GM08714 (cell line): ENCODE measurements at regions not wholly inside any gene's neighbourhood (a gene's known extent, or its start where the extent isn't known, plus 50 kb on each side); places are given as distances from the start of the nearest gene placed in this dataset.

Experiments
- H3K4me3 ChIP-seq: fragments of 200-500 bp; sonication (Bioruptor generic); 2 replicates; pipeline ENCODE4 v1.5.1; 2014; ENCODE audit warnings: mild to moderate bottlenecking, low read length, inconsistent platforms
- ZNF274 ChIP-seq: IDR thresholded peaks from 2 replicates; pipeline ENCODE4 v1.6.1; 2012; ENCODE audit warnings: mild to moderate bottlenecking, low read depth, low read length

DNA sequence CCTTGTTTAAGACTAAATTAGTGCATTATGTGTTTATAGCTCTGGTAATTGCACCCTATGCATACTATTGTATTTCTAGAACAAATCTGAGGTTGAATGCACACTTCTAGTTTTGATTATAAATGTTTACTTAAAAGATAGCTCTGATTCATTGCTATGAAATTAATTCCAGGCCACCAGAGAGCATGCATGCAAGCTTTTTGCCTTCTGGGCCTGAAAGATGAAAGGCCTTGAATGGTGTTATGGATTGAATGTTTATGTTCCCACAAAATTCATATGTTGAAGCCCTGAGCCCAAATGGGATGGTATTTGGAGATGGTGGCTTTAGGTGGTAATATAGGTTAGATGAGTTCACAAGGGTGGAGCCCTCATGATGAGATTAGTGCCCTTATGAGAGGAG is 695.0 kb upstream of the MAP3K7 start:
- no peak overlapping the region for H3K4me3 ChIP-seq
- TF ChIP-seq ZNF274, result no peak

DNA sequence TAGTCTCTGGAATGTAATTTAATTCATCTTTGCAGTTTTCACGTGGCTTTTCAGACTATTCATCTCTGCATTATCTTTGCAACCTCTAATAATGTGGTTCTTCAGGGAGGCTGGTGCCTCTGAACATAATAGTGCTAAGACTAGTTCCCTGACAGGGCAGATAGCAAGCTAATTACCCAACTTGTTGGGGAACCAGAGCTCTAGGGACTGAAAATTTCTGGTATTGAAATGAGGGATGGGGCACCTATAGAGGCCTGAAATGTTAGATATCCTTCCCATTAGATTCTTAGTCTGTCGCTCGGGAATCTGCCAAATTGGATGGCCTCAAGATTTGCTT is 693.6 kb upstream of the MAP3K7 start:
- no peak for TF ChIP-seq ZNF274
- H3K4me3 ChIP-seq, result no peak overlapping the region

DNA sequence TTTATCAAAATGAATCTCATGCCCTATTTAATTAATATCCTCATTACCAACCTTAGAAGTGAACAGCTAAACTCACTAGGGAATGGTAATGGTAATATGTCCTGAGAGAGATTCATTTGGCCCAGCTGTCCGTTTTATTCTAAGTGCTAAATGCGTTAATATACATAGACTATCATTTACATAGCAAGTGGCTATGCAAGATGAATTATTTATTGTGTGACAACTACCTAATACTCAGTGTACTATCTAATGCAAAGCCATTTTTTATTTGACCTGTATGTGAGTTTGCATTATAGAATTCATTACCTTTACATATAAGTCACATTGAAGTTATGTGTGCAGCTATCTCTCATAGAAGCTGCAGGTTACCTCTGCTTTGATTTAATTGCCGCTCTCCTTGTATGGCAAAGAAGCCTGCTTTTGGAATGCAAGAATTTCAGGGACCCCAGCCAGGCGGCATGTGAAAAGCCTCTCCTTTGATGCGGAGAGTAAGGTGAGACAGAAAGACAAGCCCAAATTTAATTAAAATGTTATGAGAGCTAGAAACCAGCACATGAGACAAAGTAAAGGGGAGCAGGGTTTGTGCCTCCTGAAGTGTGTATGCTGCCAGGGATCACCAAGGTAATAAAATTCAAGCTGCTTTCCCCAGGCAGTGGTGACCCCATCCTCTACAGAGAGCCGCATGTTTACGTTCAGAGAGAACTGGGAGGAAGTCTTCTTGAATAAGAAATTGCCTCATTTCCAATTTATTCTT is 693.0 kb upstream of the MAP3K7 start:
- H3K4me3 ChIP-seq, result no peak overlapping the region
- TF ChIP-seq ZNF274, result no peak

DNA sequence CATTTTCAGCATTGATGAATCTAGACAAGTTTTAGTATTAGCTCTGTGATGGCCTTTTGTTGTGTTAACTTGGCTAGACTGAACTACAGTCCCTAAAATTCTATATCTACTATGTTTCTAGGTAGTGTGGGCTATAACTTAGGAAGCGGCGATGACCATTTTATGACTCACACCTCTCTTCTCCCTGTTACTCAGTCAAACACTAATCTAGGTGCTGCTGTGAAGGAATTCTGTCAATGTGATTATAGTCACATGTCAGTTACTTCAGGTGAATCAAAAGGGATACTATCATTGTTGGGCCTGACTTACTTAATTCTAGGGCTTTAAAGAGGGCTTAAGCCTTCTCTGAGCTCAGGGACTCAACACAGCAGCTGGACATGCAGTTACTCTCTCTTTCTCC is 691.5 kb upstream of the MAP3K7 start:
- H3K4me3 ChIP-seq, result no peak overlapping the region
- no peak for TF ChIP-seq ZNF274

DNA sequence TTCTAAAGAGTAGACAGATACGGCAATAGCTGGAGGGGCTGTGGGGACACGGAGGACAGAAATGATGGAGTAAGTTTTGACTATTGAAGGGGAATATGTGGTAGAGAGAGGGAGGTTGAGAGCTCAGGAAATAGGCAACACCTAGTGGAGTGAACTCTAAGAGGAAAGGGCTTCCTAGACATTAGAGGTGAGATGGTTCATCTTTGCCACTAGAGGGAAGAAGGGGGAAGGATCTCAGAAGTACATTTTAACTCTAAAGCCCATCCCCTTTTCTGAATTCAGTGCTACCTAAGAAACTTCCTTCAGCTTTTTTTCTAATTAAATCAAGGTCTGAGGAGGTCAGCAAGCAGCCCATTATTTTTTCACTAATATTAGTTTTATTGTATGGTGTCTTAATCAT is 689.4 kb upstream of the MAP3K7 start:
- TF ChIP-seq ZNF274, result no peak
- H3K4me3 ChIP-seq, result no peak overlapping the region

DNA sequence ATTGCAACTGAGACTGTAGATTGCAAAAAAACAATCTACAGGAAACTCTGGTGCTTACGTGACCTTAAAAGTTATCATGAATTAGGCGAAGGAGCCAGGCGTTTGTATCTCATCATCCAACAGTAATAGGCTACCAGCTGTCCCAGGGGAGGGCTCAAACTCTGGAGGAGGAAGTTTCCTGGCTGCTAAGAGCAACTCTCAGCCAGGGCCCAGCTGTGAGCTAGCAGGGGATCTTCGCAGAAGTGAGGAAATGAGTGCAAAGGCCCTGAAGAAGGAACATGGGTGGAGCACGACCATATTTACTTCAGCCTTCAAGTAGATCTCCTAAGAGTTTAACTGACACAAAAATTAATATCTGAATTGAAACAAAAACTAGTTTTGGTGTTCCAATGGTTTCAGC is 686.9 kb upstream of the MAP3K7 start:
- TF ChIP-seq ZNF274, result no peak
- no peak overlapping the region for H3K4me3 ChIP-seq

DNA sequence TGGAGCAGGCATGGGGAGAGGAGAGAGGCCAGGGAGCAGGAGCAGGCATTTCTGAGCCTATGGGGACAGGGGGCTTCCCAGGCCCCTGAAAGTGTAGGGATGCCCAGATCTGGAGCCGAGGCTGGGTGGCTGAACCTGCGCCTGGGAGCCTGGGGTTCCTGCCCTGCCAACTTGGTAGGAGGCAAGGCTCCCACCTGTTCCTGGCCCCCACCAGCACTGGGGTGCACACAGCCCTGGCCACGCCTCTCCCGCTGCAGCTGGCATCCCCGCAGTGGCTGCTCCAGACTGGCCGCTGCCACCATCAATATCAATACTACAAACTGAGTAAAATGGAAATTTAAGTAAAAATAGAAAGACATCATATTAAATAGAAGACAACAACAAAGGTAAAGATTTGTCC is 684.9 kb upstream of the MAP3K7 start:
- H3K4me3 ChIP-seq, result no peak overlapping the region
- no peak for TF ChIP-seq ZNF274

DNA sequence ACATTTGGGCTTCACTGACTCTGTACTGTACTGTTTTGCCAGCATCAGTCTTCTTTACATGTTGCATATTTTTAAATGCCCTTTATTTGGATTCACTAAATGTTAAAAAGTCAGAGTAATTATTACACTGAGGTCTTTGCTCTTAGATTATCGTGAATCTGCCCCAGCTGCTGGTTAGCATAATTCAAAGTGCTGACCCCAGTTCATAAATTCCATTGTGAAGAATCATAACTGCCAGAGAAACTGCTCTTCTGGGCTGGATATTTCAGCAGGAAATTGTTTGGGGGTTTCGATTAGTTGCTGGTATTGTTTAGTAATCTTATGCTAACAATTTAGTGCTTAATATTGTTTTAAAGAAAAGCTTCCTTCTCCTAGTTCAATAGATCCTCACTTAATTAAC is 682.1 kb upstream of the MAP3K7 start:
- H3K4me3 ChIP-seq, result no peak overlapping the region
- no peak for TF ChIP-seq ZNF274

DNA sequence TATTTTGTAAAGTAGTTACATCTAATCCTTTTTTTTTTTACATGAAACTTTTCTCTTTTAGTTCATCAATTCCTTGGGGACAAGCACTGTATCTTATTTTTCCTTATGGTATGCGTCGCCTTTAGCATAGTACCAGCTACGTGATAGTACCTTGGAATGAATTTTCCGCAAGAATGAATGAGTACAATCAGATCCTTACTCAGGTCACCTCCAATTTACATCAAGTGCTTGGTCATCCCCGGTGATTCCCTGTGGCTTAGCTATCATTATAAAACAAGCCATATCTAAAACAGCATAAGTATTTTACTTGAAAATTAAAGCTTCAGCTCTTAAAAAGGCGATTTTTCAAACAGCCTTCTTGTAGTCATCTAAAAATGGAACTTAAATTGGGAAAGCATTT is 680.4 kb upstream of the MAP3K7 start:
- TF ChIP-seq ZNF274, result no peak
- no peak overlapping the region for H3K4me3 ChIP-seq

DNA sequence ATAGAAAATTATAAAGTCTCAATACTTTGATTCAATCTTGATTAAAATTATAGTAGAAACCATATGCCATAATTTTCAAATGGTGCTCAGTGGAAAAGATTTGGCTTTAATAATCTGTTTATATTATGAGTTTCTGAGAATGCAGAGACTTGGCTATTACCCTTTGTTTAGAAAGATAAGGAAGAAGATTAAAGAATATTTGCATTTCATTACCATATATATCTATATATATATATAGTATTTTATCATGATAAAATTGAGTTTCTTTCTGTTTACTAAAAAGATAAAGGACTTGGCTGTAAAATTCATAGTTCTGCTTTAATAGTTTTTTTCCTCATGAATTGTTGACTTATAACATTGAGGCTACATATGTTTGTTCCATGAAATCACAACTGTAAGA is 679.3 kb upstream of the MAP3K7 start:
- no peak for TF ChIP-seq ZNF274
- H3K4me3 ChIP-seq, result no peak overlapping the region

DNA sequence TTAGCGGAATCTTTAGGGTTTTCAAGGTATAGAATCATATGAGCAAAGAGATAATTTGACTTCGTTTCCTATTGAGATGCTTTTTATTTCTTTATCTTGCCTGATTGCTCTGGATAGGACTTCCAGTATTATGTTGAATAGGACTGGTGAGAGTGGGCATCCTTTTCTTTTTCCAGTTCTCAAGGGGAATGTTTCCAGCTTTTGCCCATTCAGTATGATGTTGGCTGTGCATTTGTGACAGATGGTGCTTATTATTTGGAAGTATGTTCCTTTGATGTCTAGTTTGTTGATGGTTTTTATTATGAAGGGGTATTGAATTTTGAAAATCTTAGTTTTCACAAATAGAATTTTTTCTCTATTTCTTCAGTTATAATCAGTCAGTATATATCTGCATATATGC is 656.6 kb upstream of the MAP3K7 start:
- TF ChIP-seq ZNF274, result no peak
- no peak overlapping the region for H3K4me3 ChIP-seq

DNA sequence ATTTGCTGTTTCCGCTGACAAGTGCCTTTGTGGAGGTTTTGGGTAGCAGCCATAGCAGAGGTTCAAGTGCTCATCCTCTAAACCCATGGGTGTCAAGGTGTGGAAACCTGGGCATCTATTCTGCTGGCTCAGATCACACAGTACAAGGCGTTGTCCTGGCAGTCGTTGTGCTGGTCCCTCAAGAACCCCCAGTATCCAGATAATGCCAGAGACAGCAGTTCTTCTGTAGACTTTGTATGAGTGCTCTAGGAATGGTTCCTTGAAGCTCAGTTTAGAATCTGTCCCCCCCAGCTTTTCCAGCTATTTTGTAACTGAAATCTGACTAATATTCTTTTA is 655.7 kb upstream of the MAP3K7 start:
- TF ChIP-seq ZNF274, result no peak

DNA sequence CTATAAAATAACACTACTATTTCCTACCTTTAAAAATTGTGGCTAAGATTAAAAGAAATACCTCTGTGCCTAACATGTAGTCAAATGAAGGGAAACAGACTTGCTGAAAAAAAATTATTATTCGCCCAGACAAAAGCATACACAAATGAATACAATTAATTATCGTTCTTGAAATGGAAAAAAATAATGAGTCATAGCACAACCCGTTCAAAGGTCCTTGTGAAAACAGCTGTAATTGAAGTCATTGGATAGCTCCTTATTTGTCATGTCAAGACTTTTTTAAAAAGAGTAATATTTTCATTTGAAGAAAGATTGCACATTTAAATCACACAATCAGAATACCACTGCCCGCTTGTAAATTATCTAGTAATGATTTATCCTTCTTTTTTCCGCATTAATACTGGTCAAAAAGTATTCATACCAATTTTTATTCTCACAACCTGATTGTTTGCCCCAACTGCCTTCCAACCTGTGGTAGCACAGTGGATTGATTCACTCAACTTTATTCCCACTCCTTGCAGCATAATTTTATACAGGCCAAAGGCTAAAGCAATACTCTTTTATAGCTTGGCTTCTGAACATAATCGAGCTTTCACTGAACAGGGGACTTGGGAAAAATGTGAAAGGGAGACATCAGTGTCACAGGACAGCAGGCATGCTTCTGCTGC is 655.2 kb upstream of the MAP3K7 start:
- H3K4me3 ChIP-seq, result no peak overlapping the region
- TF ChIP-seq ZNF274, result no peak

More for the DNA sequence above, 655.7 kb upstream of the MAP3K7 start:
- no peak overlapping the region for H3K4me3 ChIP-seq

DNA sequence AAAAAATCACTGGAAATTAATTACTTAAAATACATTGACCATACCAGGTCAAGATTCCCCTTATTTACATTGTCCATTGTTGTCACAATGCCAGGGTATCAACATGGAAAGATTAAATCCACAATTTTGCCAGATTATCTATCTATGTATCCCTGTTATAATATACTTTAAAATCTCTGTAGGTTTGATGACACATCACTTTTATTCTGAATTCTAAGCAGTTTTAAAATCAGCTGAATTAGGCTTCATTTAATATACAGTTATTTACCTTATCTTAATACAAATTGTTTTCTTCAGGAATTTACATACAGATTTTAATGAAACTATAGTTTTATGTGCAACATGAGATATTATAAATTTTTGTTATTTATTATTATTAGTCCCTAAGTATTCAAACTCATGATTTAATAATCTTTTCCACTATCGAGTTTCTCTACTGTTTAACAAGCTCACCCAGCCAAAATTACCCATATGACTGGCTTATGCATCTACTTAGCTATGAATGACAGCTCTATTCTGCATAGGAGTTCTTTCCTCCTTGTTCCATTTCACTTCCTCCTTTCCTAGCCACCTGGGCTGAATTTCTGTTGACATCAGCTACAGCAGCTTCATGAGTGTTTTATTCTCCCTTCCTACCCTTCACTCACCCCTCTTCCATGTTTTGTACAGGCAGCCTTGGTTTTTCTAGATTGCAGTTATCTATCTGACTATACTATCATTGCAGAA is 654.2 kb upstream of the MAP3K7 start:
- H3K4me3 ChIP-seq, result no peak overlapping the region
- TF ChIP-seq ZNF274, result no peak

DNA sequence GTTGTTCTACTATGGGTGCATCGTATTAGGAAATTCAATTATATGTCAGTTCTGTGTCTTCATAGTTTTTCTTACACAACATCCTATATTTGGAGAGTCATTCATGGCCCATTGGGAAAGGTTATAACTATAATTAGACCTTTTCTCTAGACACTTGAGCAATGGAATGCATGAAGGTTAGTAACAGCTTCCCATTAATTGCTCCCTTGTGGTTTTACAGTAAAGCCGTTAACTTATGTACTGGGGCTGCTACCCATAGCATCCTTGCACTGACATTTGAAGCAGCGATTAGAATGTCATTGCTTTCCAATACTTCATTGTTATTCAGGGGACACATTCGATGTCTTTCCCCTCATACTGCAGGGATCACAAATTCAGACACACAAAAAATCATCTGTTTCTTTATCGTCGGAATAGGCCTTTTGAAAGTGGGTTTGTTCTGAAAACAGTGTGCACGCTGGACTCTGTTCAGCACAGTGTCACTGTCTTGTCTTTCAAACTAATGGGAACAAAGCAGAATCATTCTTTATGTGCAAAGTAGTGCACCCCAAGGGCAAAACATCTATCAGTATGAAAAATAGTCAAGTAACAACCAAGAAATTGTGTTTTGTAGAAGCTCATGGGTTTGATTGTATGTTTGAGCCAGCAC is 634.3 kb upstream of the MAP3K7 start:
- H3K4me3 ChIP-seq, result no peak overlapping the region

More for the DNA sequence above, 634.3 kb upstream of the MAP3K7 start:
- TF ChIP-seq ZNF274, result no peak
